Stimulated activated CD4-positive, alpha-beta T cell treated with anti-CD3 and anti-CD28 coated beads, Interleukin-12 subunit alpha, Interleukin-12 subunit beta, amount 100 ng/mL, for 24 hours (primary cell): ENCODE measurements at regions not wholly inside any gene's neighbourhood (a gene's known extent, or its start where the extent isn't known, plus 50 kb on each side); places are given as distances from the start of the nearest gene placed in this dataset.

Experiments
- DNase-seq, 2 experiments: peaks; one replicate each; pipeline ENCODE4 v3.0.0-alpha.2; 2020; ENCODE audit warnings: low read depth in 2 of 2

DNA sequence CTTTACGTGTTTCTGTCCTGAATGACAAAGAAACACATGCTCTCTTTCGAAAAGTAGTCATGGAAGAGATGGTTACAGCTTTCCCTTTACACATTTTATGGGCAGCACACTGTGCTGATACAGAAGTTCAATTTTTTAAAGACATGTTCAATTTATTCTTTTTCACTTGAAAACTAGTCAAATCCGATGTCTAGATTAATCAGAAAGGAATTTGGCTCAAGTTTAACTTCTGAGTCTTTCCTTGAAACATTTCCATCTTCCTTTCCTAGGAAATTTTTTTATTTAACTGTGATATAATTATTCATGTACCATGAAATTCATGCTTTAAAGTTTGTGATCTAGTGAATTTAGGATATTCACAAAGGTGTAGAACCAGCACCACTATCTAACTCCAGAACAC lies 360.1 kb downstream of the TNS3 start:
- no peak for DNase-seq

DNA sequence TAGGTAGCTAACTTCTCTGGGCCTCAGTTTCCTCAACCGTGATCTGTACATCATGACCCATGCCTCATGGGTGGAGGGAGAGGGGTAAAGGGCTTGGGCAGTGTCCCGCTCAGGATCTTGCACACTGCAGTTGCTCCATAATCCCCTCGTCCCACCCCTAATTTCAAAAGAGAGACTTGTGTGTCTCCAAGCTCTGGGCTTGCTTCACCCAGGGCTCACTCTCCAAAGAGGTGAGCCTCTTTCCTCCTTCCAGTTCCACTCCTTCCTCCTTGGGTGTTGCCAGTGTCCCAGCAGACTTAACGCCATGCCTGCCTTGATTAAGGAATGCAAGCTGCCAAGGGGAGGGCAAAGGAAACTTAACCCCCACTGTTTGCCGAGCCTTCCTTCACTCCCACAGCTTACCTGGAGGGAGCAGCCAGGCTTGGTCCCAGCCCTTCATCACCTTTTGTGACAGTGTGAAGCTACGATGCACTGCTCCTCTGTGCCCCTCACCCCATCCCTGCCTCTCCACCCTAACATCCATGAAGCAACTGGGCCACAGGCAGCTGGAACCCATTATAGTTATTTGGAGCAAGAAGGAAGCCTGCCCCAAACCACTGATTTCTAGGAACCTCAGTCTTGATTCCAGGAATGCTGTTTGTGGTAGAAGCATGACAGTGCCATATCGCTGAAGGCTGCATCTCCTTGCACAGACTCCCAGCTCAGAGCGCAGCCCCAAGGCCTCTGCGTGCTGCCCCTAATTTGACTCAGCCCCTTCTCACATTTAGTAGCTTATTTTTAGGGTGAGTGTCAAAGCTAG lies 363.3 kb downstream of the TNS3 start:
- DNase-seq, result no peak

DNA sequence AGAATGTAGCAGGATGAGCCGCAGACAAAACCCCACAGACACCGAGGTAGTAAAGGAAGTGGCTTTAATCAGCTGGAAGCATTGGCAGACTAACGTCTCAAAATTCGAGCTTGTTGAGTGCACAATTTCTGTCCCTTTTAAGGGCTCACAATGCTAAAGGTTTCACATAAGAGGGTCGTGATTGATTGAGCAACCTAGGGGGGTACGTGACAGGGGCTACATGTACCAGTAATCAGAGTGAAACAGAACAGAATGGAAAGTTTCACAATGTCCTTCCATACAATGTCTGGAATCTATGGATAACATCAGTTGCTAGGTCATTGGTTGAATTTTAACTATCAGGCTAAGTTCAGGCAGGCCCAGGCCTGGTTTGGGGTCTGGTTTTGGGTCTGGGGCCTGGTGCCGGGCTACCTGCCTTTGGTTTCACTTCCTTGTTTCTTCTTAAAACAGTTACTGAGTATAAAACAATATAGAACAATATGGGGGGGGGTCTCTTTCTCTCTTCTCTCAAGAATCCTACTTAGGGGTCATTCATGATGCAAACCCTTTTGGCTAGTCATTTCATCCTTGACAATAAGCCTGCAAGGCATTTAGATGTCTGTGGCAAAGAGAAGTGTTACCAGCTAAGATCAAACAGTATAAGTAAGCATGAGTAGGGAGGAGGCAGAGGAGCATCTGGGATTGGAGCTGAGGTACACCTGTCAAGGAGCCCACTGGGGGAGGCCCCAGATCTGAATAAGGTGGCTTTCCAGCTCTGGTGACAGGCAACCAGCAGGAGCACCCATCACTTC lies 364.1 kb downstream of the TNS3 start:
- DNase-seq, result no peak

- no peak for DNase-seq
Observed at GRCh38 chr7:47217086-47217485, 364.8 kb downstream of the TNS3 start.

GRCh38 chr7:47216439-47216838 lies 365.5 kb downstream of the TNS3 start:
- no peak for DNase-seq

DNA sequence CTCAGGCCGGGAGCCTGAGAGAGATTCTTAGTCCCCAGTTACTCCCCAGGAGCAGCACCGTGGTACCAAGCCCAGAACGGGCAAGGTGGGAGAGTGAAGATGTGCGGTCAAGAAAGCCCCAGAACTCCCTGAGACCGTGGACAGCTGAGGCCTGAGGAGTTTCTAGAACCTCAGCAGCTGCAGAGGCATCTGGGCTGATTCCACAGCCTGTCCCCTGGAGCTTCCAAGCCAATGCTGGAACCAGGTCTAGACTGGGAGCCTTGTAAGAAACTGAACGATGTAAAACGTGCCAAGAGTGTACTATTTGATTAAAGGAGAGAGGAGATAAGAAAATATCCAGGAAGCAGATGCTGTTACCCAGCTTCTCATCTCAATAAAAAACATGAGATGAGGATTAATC lies 366.3 kb downstream of the TNS3 start:
- no peak for DNase-seq

- no peak for DNase-seq
Observed at GRCh38 chr7:47215049-47215448, 366.9 kb downstream of the TNS3 start.

DNA sequence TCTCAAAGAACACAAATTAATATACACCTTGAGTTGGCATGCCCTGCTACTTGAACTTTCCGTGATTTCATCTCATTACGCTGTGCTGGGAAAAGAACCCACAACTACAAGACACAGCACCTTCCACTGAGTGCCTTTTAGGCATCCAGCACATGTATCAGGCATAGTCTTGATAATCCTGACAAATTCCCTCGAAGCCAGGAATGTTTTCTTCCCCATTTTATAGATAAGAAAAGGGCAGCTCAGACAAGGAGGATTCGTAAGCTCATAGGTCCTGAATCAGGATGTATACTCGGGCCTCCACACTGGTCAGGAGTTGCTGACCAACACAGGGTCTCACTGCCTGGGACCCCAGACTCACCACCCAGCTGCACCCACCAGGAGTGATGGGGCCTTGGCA lies 368.6 kb downstream of the TNS3 start:
- no peak for DNase-seq

GRCh38 chr7:47211519-47211973 lies 370.4 kb downstream of the TNS3 start:
- no peak for DNase-seq

DNA sequence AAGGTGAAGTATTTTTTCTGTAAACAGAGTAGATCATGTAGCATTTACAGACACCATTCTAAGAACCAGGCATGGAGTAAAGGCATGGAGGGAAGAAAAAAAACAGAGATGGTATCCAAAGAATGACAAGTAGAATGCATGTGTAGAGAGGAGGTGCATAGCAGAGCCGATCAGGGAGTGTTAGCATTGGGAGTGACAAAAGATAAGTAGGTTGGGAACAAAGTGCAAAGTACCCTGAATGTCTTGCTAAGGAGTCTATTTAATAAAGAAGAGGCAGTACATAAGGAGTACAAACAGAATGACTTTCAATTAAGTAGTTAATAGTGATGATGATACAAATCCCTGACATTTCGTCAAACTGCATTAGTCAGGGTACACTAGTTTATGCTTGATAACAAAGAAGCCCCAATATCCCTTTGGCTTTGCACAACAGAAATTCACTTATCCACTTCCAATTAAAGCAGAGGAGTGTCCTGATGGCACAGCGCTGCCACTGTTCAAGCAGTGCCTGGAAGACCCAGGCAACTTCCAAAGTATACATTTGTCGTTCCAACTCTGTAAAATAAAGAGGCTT lies 371.5 kb downstream of the TNS3 start:
- DNase-seq, result no peak

- DNase-seq, result no peak
Observed at GRCh38 chr7:47207956-47208355, 374.0 kb downstream of the TNS3 start.

- DNase-seq, result no peak
Observed at GRCh38 chr7:47204709-47205108, 377.2 kb downstream of the TNS3 start.

GRCh38 chr7:47202146-47202783 lies 379.6 kb downstream of the TNS3 start:
- no peak for DNase-seq

- no peak for DNase-seq
Observed at GRCh38 chr7:47198159-47198558, 383.8 kb downstream of the TNS3 start.

DNA sequence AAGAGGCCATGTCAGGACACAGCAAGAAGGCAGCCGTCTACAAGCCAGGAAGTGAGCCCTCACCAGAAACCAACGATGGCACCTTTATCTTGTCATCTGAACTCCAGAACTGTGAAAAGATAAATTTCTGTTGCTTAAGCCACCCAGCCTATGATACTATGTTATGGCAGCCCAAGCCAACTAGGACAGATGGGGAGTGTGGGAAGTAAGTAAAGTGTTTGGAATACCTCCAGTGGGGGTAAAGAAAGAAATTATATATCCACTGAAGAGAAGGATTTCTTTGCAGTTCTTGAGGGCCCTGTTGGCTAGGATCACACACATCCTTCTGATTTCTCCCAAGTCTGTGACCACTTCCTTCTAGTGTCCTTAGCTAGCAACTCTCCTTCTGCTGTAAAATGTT lies 384.4 kb downstream of the TNS3 start:
- DNase-seq, result no peak

- no peak for DNase-seq
Observed at GRCh38 chr7:47196737-47197136, 385.2 kb downstream of the TNS3 start.

- DNase-seq, result no peak
Observed at GRCh38 chr7:47196106-47196645, 385.7 kb downstream of the TNS3 start.

DNA sequence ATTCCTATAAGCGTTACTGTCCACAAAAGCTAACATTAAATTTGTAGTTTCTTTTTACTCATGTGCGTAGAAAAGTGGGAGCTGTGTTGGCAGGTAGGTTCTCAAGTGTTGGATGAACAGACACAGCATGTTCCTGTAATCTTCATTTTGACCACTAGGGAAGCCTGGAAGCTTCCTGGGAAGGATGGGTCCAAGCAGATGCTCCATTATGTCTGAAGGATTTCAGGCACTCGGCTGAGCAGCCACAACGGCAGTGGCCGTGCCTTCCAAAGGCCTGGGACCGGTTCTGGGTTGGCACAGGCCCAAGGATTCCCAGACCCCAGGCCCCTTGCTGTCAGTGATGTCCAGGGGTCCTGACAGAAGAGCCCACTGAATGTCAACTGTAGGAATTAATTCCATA lies 386.3 kb downstream of the TNS3 start:
- DNase-seq, result no peak

- DNase-seq, result no peak
Observed at GRCh38 chr7:47194516-47195057, 387.3 kb downstream of the TNS3 start.

- no peak for DNase-seq
Observed at GRCh38 chr7:47192978-47193377, 388.9 kb downstream of the TNS3 start.

GRCh38 chr7:47191876-47192291 lies 390.0 kb downstream of the TNS3 start:
- no peak for DNase-seq

DNA sequence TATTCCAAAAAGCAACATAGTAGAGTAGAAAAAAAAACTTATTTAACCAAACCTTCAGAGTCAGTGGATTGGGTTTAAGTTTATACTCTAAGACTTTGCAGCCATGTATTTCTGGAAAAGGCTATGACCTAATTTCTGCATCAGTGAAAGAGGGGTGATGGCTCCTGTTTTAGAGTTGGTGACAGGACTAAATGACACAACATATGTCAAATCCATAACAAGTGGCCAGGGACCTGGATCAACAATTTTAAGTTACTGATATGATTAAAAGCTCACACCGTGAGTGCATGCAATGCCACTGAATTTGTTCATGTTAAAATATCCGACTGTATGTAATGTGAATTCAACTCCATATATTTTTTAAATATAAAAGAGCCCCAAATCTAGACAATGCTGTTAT lies 390.6 kb downstream of the TNS3 start:
- DNase-seq, result no peak
